Keratinocyte (primary cell): ENCODE measurements at regions not wholly inside any gene's neighbourhood (a gene's known extent, or its start where the extent isn't known, plus 50 kb on each side); places are given as distances from the start of the nearest gene placed in this dataset.

Source experiments
- DNase-seq: peaks from one replicate; pipeline ENCODE4 v3.0.0-alpha.2; 2011; ENCODE audit warnings: low read depth, missing footprints, low spot score
- FAIRE-seq: peaks from 2 replicates; lab custom pipeline; 2011; peaks lifted over from hg19 to GRCh38; lab: Jason Lieb, UNC
- H2AFZ ChIP-seq: 2 replicates; pipeline ENCODE4 v1.6.0; 2012; ENCODE audit warnings: low read length, control low read depth, inconsistent platforms; ENCODE audit not compliant: control insufficient read depth
- H3K27ac ChIP-seq: 2 replicates; pipeline ENCODE4 v1.5.1; 2011; ENCODE audit warnings: low read length; ENCODE audit not compliant: control insufficient read depth, insufficient read depth
- H3K27me3 ChIP-seq: 3 replicates; pipeline ENCODE4 v1.6.0; 2011; ENCODE audit warnings: low read length; ENCODE audit not compliant: control insufficient read depth, insufficient read depth; ENCODE audit errors: extremely low read depth
- H3K36me3 ChIP-seq, 2 experiments: 2 replicates in 1 of 2; 3 replicates in 1 of 2; pipeline ENCODE4 v1.5.1; 2011; ENCODE audit warnings: low read length in 2 of 2, mild to moderate bottlenecking in 1 of 2; ENCODE audit not compliant: control insufficient read depth in 2 of 2, insufficient read depth in 2 of 2; ENCODE audit errors: extremely low read depth in 1 of 2
- H3K4me1 ChIP-seq: 3 replicates; pipeline ENCODE4 v1.5.1; 2011; ENCODE audit warnings: low read length; ENCODE audit not compliant: control insufficient read depth, insufficient read depth; ENCODE audit errors: extremely low read depth
- H3K4me2 ChIP-seq: 3 replicates; pipeline ENCODE4 v1.6.0; 2011; ENCODE audit warnings: low read depth, low read length; ENCODE audit not compliant: control insufficient read depth, insufficient read depth; ENCODE audit errors: extremely low read depth
- H3K4me3 ChIP-seq, 3 experiments: fragments of 200-600 bp in 1 of 3; sonication (generic) in 1 of 3; 2 replicates in 2 of 3; 3 replicates in 1 of 3; pipeline ENCODE4 v1.5.1; 2011 to 2016; ENCODE audit warnings: low read length in 3 of 3, mild to moderate bottlenecking in 3 of 3, control low read depth in 2 of 3, inconsistent platforms in 1 of 3, low read depth in 1 of 3, mixed read lengths in 1 of 3, mixed run types in 1 of 3, moderate library complexity in 1 of 3; ENCODE audit not compliant: control insufficient read depth in 2 of 3, insufficient read depth in 2 of 3; ENCODE audit errors: extremely low read depth in 1 of 3
- H3K79me2 ChIP-seq: 2 replicates; pipeline ENCODE4 v1.6.0; 2012; ENCODE audit warnings: low read length; ENCODE audit not compliant: control insufficient read depth, insufficient read depth
- H3K9ac ChIP-seq: 3 replicates; pipeline ENCODE4 v1.6.0; 2011; ENCODE audit warnings: low read length; ENCODE audit not compliant: control insufficient read depth, insufficient read depth; ENCODE audit errors: extremely low read depth
- H3K9me1 ChIP-seq: 3 replicates; pipeline ENCODE4 v1.6.0; 2011; ENCODE audit warnings: low read length; ENCODE audit not compliant: control insufficient read depth, insufficient read depth; ENCODE audit errors: extremely low read depth
- H3K9me3 ChIP-seq: 2 replicates; pipeline ENCODE4 v1.5.1; 2012; ENCODE audit warnings: low read depth, low read length; ENCODE audit not compliant: control insufficient read depth
- H4K20me1 ChIP-seq: 3 replicates; pipeline ENCODE4 v1.6.0; 2011; ENCODE audit warnings: low read length; ENCODE audit not compliant: control insufficient read depth, insufficient read depth; ENCODE audit errors: extremely low read depth
- CTCF ChIP-seq, 3 experiments: IDR thresholded peaks in 1 of 3; conservative IDR thresholded peaks in 1 of 3; optimal IDR thresholded peaks in 1 of 3; 2 replicates in 2 of 3; 3 replicates in 1 of 3; pipeline versions ENCODE3 to v1.5.1; 2011; ENCODE audit warnings: low read length in 3 of 3, mild to moderate bottlenecking in 3 of 3, moderate library complexity in 2 of 3, control low read depth in 1 of 3, inconsistent platforms in 1 of 3; ENCODE audit not compliant: insufficient read depth in 2 of 3; ENCODE audit errors: extremely low read depth in 1 of 3
- EZH2 ChIP-seq: IDR thresholded peaks from one replicate; pipeline ENCODE4 v1.6.1; 2012; ENCODE audit warnings: inconsistent platforms, mild to moderate bottlenecking, low read length, moderate library complexity
- dilution Hi-C: fragments of 300-500 bp; cut with MboI; formaldehyde crosslinking; loops from one replicate; pipeline ENCODE4 v1.7.0; 2020; ENCODE audit warnings: low sequenced_read_pairs; ENCODE audit not compliant: extremely low pct_ligation_motif_present

GRCh38 chr4:136357556-136357955 lies 1174.7 kb downstream of the PCDH18 start:
- Histone ChIP-seq H3K9me3 (no peaks in the 10 kb centered on the region), H4K20me1 (no peaks in the 10 kb centered on the region), H3K27me3 (no peaks in the 10 kb centered on the region), H3K4me2 (no peak overlapping the region), H3K4me3 (no peak overlapping the region), H3K4me1 (no peaks in the 10 kb centered on the region), H2AFZ (no peak overlapping the region), H3K79me2 (no peaks in the 10 kb centered on the region), H3K9ac (no peak overlapping the region), H3K27ac (no peak overlapping the region), H3K9me1 (no peaks in the 10 kb centered on the region), H3K36me3 (no peaks in the 10 kb centered on the region)
- no peak for FAIRE-seq
- TF ChIP-seq CTCF (optimal IDR thresholded peaks at IDR 0.05 in 1 of 3, IDR thresholded peaks at IDR 0.05 in 1 of 3, conservative IDR thresholded peaks at IDR 0.05 in 1 of 3; ENCODE audit: extremely low read depth in 1 of 3, insufficient read depth in 2 of 3, low read length in 3 of 3) (no peak), EZH2 (no peak)
- dilution Hi-C loops: no loop called here
- no peak for DNase-seq

- DNase-seq (no peak), FAIRE-seq (no peak)
- Histone ChIP-seq H3K27ac (no peak overlapping the region), H3K79me2 (no peaks in the 10 kb centered on the region), H2AFZ (no peak overlapping the region), H3K9me1 (no peaks in the 10 kb centered on the region), H3K36me3 (no peaks in the 10 kb centered on the region), H3K9ac (no peak overlapping the region), H3K4me1 (no peaks in the 10 kb centered on the region), H3K9me3 (no peaks in the 10 kb centered on the region), H3K4me3 (no peak overlapping the region), H3K27me3 (no peaks in the 10 kb centered on the region), H4K20me1 (no peaks in the 10 kb centered on the region), H3K4me2 (no peak overlapping the region)
- dilution Hi-C loops: no loop called here
- TF ChIP-seq EZH2: no peak
Observed at GRCh38 chr4:136355970-136356369, 1176.3 kb downstream of the PCDH18 start.

GRCh38 chr4:136343340-136343739 lies 1189.0 kb downstream of the PCDH18 start:
- no peaks in the 10 kb centered on the region for H3K9me3 ChIP-seq
- dilution Hi-C loops: no loop called here
- H3K9ac ChIP-seq: no peak overlapping the region
- H2AFZ ChIP-seq: no peak overlapping the region
- H3K9me1 ChIP-seq: no peaks in the 10 kb centered on the region
- H3K27me3 ChIP-seq: no peaks in the 10 kb centered on the region
- no peak overlapping the region for H3K4me3 ChIP-seq
- TF ChIP-seq EZH2 (no peak), CTCF (optimal IDR thresholded peaks at IDR 0.05 in 1 of 3, IDR thresholded peaks at IDR 0.05 in 1 of 3, conservative IDR thresholded peaks at IDR 0.05 in 1 of 3; ENCODE audit: extremely low read depth in 1 of 3, insufficient read depth in 2 of 3, low read length in 3 of 3) (no peak)
- FAIRE-seq (no peak), DNase-seq (no peak)
- no peaks in the 10 kb centered on the region for H4K20me1 ChIP-seq
- no peaks in the 10 kb centered on the region for H3K4me1 ChIP-seq
- no peaks in the 10 kb centered on the region for H3K36me3 ChIP-seq
- no peaks in the 10 kb centered on the region for H3K79me2 ChIP-seq
- H3K27ac ChIP-seq: no peak overlapping the region
- H3K4me2 ChIP-seq: no peak overlapping the region
